Astrocyte of the spinal cord (primary cell): ENCODE measurements at regions not wholly inside any gene's neighbourhood (a gene's known extent, or its start where the extent isn't known, plus 50 kb on each side); places are given as distances from the start of the nearest gene placed in this dataset.

Experiments used
- DNase-seq: peaks from one replicate; pipeline ENCODE4 v3.0.0; 2011; ENCODE audit warnings: low read depth, low spot score
- H3K4me3 ChIP-seq: 2 replicates; pipeline ENCODE4 v1.5.1; 2011; ENCODE audit warnings: low read depth, mild to moderate bottlenecking, low read length, moderate library complexity
- in situ Hi-C: cut with HindIII; loops from 2 replicates; pipeline ENCODE4 v1.10.0; 2017; ENCODE audit warnings: low sequenced_read_pairs
- TF ChIP-seq, protein P1 (sequence below): IDR thresholded peaks from 2 replicates; pipeline ENCODE4 v1.5.1; 2012; ENCODE audit warnings: low read depth, mild to moderate bottlenecking, low read length, inconsistent platforms

DNA sequence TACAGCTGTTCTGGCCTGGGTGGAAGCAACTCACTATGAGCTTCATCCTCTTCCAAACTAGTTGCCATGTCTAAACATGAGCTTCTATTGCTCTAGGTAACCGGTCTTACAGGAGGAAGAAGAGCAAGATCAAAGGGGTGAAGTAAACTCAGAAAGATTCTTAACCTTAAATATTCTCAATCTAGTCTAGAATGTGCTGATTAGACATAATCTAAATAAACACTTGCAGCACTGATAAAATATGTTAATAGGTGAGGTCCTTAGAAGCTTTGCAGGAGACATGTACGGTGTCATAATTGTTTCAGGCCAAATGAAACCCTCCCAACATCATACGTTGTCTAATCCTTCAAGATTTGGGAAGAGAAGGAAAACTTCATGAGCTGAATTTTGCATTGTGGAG lies 431.6 kb upstream of the FSHR start:
- TF ChIP-seq, protein P1, sequence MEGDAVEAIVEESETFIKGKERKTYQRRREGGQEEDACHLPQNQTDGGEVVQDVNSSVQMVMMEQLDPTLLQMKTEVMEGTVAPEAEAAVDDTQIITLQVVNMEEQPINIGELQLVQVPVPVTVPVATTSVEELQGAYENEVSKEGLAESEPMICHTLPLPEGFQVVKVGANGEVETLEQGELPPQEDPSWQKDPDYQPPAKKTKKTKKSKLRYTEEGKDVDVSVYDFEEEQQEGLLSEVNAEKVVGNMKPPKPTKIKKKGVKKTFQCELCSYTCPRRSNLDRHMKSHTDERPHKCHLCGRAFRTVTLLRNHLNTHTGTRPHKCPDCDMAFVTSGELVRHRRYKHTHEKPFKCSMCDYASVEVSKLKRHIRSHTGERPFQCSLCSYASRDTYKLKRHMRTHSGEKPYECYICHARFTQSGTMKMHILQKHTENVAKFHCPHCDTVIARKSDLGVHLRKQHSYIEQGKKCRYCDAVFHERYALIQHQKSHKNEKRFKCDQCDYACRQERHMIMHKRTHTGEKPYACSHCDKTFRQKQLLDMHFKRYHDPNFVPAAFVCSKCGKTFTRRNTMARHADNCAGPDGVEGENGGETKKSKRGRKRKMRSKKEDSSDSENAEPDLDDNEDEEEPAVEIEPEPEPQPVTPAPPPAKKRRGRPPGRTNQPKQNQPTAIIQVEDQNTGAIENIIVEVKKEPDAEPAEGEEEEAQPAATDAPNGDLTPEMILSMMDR, result no peak
- in situ Hi-C loops, result no loop called here
- no peak for DNase-seq
- H3K4me3 ChIP-seq, result no peak overlapping the region

DNA sequence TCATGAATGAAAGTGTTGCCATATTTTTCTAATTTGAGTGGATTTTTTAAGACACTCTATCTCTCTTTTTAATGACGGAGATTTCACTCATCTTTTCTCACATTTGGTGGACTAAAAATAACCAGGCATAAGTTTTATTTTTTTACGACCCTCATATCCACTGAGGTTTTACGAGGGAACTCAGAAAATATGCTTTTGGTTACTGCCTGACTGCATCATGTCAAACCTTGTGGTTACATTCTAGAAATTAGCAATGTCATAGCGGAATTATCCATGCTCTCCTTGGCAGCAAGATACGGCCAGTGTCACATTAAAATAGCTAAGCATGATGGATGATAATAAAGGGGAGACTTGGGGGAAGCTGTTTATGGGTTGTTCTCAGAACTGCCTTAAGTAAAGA lies 428.6 kb upstream of the FSHR start:
- TF ChIP-seq, protein P1, result no peak
- DNase-seq, result no peak
- no peak overlapping the region for H3K4me3 ChIP-seq
- in situ Hi-C loops, result no loop called here

DNA sequence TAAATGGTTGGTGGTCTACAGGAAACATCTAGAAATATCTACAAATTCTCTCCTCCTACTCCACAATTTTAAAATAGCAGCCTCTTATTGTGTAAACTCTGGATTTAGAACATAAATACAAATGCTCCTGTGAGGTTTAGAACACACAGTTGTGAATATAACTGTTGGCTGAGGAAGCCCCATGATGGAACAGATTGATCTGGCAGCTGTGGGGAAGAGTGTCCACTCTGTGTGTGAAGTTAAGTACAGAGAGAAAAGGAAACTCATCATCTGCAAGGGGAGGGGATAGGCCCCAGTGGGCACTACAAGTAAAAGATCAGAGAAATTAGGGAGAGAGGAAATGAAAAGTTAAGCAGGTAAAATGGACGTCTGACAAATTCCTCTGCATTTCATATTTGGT lies 422.7 kb upstream of the FSHR start:
- DNase-seq, result no peak
- TF ChIP-seq, protein P1, result no peak
- in situ Hi-C loops, result no loop called here
- H3K4me3 ChIP-seq, result no peak overlapping the region

DNA sequence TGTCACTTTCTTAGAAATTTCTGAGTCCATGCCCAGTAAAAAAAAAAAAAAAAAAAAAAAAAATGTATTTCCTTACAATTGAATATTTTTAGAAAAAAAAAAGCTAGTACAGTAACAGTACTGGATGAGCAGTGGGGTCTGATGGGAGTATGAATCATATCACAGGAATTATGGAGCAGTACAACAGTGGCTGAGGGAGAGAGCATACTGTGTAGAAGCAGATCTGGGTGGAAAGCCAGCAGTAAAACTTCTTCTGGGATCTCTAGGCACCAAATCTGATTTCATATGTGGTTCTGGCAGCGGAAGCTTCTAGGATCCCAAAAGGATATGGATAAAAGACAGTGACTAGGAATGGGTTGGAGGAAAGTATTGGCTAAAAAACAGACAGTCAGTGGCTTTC lies 414.9 kb upstream of the FSHR start:
- no peak overlapping the region for H3K4me3 ChIP-seq
- DNase-seq, result no peak
- in situ Hi-C loops, result no loop called here
- TF ChIP-seq, protein P1, result no peak

DNA sequence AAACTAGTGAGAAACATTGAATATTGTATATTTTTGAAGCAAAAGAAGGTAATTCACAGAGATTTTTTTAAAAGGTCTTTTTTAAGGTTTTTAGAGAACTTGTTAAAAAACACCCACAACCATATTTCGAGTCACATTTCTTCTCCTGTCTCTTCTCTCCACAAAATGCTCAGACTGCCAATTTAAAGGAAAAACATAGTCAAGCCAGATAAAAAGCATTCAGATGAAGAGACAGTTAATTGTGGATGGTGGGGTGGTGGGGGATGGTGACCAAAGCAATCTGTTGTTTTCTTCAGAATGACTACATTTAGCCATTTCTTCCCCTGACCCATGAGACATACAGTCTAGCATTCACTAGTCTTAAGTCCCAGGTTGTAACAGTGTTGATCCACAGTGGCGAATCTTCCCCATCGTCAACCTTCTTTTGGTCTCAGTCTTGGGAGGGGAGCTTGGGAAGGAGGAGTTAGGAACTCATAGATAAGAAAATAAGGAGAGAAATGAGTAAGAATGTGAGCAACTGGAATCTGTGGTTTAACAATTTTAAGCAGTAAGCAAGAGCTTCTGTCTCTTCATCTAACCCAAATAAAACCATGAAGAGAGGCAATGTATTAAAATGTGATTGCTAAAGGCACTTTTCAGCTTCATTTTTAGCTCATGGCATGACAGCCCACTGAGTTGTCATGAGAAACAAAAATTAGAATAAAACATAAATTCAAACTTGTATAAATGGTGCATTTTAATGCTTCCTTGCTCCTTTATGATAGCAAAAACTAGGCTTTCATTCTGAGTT lies 413.7 kb upstream of the FSHR start:
- H3K4me3 ChIP-seq, result no peak overlapping the region
- TF ChIP-seq, protein P1, result no peak
- in situ Hi-C loops, result no loop called here
- DNase-seq, result no peak

DNA sequence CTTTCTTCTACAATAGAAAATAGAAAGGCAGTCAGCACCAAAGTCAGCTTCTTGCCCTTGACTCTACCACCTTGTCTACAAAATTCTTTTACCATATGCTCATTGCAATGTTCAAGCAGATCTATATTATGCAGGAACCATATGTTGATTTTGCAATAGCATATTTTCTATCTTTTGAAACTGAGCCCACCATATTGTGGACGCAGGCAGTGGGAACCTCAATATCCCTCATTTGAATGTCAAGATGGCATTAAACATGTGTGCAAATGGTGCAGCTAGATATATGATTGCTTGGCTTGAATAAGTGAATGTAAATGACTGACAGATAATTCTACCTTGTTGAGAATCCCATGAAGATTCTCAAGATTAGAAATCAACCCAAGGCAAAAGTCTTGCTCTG lies 412.7 kb upstream of the FSHR start:
- no peak for DNase-seq
- in situ Hi-C loops, result no loop called here

More for the DNA sequence above, 412.7 kb upstream of the FSHR start:
- no peak overlapping the region for H3K4me3 ChIP-seq
- TF ChIP-seq, protein P1, result no peak
